Gastroesophageal sphincter (tissue), 3 donors: ENCODE measurements at regions not wholly inside any gene's neighbourhood (a gene's known extent, or its start where the extent isn't known, plus 50 kb on each side); places are given as distances from the start of the nearest gene placed in this dataset.

Experiments used
- EP300 ChIP-seq: sonication (generic); formaldehyde crosslinking; IDR thresholded peaks from one replicate; pipeline ENCODE4 v1.6.1; 2017; ENCODE audit warnings: antibody characterized with exemption, mild to moderate bottlenecking
- POLR2A ChIP-seq, 2 donors: fragments of 450-650 bp; IDR thresholded peaks; one replicate each; pipeline ENCODE4 v1.6.1; 2017; ENCODE audit warnings: antibody characterized with exemption in 2 of 2, mild to moderate bottlenecking in 2 of 2, moderate library complexity in 1 of 2
- POLR2AphosphoS5 ChIP-seq: sonication (generic); formaldehyde crosslinking; IDR thresholded peaks from one replicate; pipeline ENCODE4 v1.6.1; 2017; ENCODE audit warnings: antibody characterized with exemption
- TF ChIP-seq, protein P1 (sequence below), 4 experiments: fragments of 200-600 bp in 2 of 4; fragments of 450-650 bp in 2 of 4; sonication (generic) in 1 of 4; IDR thresholded peaks; one replicate each; pipeline ENCODE4 v1.5.1; 2017 to 2019; ENCODE audit warnings: antibody characterized with exemption in 4 of 4, mild to moderate bottlenecking in 2 of 4, moderate library complexity in 2 of 4

DNA sequence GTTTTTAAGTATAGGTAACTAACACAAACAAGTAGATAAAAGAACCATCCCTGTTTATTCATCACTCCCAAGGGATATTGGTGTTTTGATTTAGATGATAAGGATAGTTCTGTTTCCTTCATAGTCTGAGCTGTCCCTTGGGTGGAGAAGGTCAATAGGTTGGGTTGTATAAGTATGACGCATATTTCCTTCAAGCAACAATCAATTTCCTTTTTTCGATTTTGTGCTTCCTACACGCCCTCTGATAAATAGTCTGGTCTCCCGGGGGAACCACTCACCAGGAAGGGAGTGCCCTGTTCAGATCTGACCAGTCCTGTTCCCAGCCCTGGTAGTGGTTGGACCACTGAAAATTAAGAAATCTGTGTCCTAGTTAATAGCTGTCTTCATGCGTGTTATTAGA lies 378.8 kb upstream of the FAR2 start:
- TF ChIP-seq, protein P1, sequence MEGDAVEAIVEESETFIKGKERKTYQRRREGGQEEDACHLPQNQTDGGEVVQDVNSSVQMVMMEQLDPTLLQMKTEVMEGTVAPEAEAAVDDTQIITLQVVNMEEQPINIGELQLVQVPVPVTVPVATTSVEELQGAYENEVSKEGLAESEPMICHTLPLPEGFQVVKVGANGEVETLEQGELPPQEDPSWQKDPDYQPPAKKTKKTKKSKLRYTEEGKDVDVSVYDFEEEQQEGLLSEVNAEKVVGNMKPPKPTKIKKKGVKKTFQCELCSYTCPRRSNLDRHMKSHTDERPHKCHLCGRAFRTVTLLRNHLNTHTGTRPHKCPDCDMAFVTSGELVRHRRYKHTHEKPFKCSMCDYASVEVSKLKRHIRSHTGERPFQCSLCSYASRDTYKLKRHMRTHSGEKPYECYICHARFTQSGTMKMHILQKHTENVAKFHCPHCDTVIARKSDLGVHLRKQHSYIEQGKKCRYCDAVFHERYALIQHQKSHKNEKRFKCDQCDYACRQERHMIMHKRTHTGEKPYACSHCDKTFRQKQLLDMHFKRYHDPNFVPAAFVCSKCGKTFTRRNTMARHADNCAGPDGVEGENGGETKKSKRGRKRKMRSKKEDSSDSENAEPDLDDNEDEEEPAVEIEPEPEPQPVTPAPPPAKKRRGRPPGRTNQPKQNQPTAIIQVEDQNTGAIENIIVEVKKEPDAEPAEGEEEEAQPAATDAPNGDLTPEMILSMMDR (IDR thresholded peaks at IDR 0.05) = no peak
- TF ChIP-seq EP300 = no peak
- no peak for TF ChIP-seq POLR2AphosphoS5
- TF ChIP-seq POLR2A (IDR thresholded peaks at IDR 0.05) = no peak
